ENCODE measurements at regions not wholly inside any gene's neighbourhood (a gene's known extent, or its start where the extent isn't known, plus 50 kb on each side); places are given as distances from the start of the nearest gene placed in this dataset.

DNA sequence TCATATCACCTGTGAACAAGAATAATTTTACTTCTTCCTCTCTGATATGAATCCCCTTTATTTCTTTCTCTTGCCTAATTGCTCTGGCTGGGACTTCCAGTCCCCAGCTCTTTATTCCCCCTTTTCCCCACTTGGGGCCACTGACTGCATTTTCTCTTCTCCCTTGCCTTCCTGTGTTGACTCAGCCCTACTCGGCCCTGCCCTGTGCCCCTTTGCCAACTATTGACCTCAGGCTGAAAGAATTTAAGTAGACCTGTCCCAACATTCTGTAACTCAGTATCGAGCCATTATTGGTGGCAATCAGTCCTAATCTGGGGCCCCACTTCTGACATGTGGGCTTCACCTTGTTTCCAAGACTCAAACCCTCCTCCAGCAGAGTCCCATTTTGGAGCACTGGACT lies 60.6 kb upstream of the STUM start:
- DNase-seq (no peak), ATAC-seq (peak; percentile 39)
- intact Hi-C loops (cut with DNase I, micrococcal nuclease): no loop called here

DNA sequence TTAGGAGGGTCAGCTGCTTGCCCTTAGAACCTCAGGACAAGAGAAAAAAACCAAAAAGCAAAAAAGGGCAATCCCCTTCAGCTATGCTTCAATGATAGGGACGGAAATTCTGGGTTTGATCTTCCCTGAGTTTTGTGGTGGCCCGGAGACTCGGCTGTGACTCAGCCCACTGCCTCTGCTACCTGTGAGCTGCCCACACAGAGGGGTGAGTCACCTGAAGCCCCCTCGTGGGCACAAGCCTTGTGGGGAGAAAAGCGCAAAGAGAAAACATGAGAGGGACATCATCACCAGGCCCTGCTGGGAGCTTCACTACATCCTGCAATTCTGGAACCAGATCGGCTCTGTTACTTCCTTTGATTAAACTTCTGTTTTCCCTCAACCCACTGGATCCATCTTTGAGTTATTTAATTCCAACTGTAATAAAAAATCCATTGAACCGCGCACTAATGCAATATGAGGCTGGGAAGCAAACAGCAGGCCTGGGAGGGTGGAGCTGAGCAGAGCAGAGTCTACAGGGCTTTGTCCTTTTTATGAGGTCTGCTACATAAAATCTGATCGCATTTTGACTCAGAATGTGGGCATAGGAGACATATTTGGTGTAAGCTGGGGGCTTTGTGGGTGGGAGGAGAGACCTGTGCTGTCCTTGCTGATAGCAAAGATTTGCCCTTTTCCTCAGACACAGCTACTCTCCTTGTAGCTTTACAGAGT lies 58.7 kb upstream of the STUM start:
- intact Hi-C loops (cut with DNase I, micrococcal nuclease): no loop called here
- peak; percentile 90 for ATAC-seq
- DNase-seq: peak in 1 of 2 donors; percentile 34

DNA sequence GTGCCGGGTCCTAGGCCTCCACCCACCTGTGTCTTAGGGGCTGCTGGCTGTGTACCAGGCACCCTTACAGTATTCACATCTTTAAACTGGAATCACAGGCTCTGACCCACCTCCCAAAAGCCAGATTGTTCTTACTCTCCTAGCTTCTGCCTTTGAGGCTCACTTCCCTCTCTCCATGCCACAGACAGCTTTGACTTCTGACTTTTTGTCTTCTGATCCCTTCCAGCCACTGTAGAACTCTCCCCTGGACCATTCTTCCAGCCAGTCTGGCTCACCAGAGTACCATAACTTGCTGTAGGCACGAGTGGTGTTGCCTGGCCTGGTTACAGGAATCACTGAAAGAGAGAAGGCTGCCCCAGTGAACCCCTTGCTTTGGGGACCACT lies 58.1 kb upstream of the STUM start:
- intact Hi-C loops (cut with DNase I, micrococcal nuclease): no loop called here
- DNase-seq (no peak), ATAC-seq (peak; percentile 44)

DNA sequence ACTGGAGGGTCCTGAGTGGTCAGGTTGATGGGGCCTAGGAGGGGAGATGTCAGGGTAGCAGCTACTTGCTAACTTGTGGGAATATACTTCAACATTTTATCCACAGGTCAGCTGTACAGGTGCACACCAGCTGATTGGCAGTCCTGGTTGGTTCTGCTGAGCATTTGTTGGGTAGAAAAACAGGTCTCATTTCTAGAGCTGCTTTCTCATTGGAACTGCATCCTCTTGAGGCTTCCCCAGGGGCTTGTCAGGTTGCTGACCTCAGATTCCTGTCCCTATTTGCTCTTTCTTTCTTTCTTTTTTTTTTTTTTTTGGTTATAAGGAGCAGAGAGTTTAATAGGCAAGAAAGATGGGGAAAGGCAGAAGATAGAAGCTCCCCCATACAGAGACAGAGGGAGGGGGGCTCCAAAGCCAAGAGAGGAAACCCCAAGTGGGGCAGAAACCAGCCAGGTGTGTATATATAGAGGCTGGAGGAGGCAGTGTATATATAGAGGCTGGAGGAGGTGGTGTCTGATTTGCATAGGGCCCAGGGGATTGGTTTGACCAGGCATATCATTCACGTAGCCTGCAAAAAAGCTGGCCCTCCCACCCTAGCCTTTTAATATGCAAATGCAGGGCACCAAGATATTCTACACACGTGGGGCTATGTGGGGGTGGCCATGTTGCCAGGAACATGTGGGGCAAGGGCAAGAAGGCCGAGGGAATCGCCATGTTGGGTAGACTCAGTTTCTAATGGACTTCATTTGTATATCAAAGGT lies 57.3 kb upstream of the STUM start:
- DNase-seq: no peak
- intact Hi-C loops (cut with DNase I, micrococcal nuclease): no loop called here
- ATAC-seq: no peak

DNA sequence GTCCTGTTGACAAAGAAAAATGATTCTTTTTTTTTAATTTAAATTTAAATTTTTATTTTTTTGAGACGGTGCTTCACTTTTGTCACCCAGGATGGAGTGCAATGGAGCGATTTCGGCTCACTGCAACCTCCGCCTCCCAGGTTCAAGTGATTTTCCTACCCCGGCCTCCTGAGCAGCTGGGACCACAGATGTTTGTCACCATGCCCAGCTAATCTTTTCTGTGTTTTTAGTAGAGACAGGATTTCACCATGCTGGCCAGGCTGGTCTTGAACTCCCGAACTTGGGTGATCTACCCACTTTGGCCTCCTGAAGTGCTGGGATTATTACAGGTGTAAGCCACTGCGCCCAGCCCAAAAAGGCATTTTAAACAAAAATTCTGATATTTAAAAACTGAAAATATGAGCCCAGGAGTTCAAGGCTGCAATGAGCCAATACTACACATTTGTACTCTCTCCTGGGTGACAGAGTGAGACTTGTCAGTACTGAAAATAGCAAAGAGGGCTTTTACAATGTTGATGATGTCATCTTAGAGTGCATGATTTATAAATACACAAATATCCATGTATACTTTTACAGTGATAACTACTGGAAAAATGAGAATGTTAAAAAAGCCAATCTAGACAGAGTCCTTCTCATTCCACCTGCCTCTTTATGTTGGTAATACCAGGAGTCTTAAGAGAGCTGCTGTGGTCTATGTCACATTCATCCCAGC lies 56.0 kb upstream of the STUM start:
- ATAC-seq (no peak), DNase-seq (no peak)
- intact Hi-C loops (cut with DNase I, micrococcal nuclease): no loop called here

DNA sequence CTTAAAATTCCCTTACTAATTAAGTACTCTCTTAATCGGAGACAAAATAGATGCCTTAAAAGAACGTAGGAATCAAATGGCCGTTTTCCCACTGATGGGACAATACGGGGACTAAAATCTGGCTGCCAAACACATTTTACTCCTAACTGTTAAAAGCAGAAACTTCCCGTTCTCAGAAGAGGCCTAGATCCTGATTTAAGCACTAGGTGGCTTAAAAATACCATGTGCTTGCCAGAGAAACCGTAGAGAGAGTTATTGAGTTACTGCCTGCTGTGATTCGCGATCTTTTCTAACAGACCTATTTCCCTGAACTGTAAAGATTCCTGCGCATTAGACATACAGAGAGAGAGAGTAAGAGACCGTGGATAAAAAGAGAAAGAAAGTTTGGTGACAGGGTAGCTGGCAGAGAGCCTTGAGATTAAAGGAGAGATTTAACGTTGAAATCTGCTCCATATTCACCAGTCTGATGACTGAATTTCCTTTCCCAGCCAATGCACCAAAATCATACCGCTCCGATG lies 54.4 kb upstream of the STUM start:
- intact Hi-C loops (cut with DNase I, micrococcal nuclease): no loop called here
- no peak for DNase-seq
- ATAC-seq: no peak

DNA sequence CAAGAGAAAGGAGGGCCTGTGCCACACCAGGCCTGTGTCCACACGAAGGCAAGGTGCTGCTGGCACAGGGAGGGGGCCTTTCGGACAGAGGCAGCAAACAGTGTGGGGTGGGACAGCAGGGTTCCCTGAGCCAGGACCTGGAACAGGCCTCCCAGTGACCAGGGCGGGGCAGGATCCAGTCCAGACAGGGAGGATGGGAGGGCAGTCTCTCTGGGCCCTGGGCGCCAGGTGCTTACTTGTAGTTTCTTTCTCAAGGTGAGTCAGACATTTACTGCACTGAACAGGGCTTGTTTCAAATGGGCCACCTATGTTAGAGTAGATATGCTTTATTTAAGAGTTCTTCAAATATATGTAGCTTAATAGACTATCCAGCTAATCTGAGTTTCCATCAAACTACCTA lies 52.8 kb upstream of the STUM start:
- ATAC-seq (peak; percentile 78), DNase-seq (no peak)
- intact Hi-C loops (cut with DNase I, micrococcal nuclease): no loop called here

DNA sequence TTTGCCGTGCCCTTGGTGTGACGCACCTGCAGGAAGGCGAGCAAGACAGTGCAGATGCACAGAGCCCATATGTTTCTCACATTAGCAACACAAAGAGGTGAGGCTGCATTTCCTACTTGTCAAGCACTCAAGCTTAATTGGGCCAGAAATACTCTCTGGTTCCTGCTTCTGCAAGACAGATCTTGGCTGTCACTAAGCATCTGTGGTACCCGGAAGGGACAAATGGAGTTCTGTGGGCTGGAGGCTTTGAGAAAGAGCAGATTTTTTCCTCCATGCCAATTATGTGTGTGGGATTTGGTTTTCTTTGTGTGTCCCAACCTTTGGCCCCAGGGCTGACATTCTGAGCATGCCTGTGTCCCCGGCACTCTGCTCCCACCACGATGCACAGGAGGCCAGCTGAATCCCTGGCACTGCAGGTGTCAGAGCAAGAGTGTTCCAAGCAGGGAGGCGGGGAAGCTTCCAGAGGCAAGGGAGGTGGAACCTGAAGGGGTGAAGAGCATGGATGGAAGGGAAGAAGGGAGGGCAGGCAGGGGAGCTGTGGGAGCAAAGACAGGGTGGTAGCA lies 52.0 kb upstream of the STUM start:
- DNase-seq: no peak
- no peak for ATAC-seq
- intact Hi-C loops (cut with DNase I, micrococcal nuclease): no loop called here

DNA sequence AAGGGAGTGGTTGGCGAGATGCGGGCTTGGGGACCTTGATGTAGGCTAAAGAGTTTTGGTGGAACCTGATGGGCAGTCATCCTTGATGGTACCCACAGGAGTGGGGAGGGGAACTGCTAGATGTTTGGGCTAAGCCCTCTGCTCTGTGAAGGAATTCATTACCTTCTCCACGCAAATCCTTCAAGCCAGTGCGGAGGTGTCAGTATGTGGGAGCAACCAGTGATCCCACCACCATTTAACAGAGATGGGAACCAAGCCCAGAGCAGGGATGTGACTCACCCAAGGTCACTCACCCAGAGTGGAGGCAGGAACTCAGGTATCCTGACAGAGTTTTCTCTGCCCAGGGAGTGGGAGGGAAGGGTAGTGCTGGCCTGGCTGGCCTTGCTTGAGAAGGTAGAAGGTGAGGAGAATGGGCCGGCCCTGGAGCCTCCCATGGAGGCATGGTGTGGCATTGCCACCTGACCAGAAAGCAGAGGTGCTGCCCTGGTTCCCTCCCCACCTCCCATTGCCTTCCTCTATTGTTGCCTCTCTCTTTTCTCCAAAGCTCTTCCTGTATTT lies 51.2 kb upstream of the STUM start:
- no peak for DNase-seq
- intact Hi-C loops (cut with DNase I, micrococcal nuclease): no loop called here
- ATAC-seq: no peak

DNA sequence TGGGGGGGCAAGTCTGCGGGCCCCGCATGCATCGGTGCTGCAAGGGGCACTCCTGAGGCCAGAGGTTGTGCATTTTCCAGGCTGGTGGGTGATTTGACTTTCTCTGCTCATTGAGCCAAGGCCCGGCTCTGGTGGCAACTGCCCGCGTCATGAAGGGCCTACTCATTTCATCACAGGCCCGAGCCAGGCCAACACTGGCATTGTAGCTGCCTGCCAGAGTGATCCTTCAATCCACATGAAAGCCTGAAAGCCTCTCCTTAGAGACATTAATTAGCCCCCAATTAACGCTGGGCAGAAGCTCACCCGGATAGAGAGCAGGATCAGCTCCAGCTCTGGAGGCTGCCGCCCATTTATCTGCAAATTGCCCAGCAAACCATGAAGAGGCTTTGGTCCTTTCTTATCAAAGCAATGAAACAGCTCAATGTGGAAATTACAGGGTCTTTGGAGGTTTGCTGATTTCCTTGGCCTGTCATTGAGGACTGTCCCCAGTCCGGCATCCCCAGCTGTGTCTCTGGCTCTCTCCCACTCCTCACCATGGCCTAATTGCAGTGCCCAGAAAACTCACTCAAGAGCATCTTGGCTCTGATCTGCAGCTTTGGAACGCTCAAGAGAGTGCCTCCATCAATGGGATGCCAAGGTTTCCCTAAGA lies 50.4 kb upstream of the STUM start:
- intact Hi-C loops (cut with DNase I, micrococcal nuclease): no loop called here
- DNase-seq: no peak
- no peak for ATAC-seq

DNA sequence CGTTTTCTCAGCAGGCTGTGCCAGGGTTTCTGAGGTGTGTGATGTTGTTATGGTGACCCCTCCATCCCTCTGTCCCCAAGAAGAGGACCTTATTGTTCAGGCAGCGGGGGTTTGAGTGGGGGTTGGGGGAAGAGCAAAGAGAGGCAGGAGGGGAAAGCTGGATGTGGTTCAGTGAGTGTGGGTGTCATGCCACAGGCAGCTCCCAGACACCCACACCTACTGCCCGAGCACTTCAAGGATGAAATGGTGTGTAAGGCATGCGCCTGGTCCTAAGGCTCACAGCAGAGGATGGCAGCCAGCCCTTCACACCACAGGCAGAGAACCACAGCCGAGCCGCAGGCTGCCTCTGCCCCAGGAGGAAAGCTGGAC lies 49.9 kb upstream of the STUM start:
- no peak for ATAC-seq
- intact Hi-C loops (cut with DNase I, micrococcal nuclease): no loop called here
- no peak for DNase-seq

All from left colon (tissue), 2 donors.